Loucy (cell line): ENCODE measurements at regions not wholly inside any gene's neighbourhood (a gene's known extent, or its start where the extent isn't known, plus 50 kb on each side); places are given as distances from the start of the nearest gene placed in this dataset.

Experiments
- CTCF ChIP-seq: fragments of 200-600 bp; sonication (generic); conservative IDR thresholded peaks from 2 replicates; pipeline ENCODE4 v1.5.1; 2014; ENCODE audit warnings: mild to moderate bottlenecking, antibody characterized with exemption, low read length
- EZH2phosphoT487 ChIP-seq: fragments of 200-600 bp; IDR thresholded peaks from 2 replicates; pipeline ENCODE4 v1.6.1; 2018; ENCODE audit warnings: antibody characterized with exemption, mild to moderate bottlenecking, moderate library complexity, borderline replicate concordance

GRCh38 chr6:81552644-81553043, 199.8 kb downstream of the TENT5A start:
- TF ChIP-seq CTCF: no peak
- TF ChIP-seq EZH2phosphoT487: no peak
